ENCODE measurements at regions not wholly inside any gene's neighbourhood (a gene's known extent, or its start where the extent isn't known, plus 50 kb on each side); places are given as distances from the start of the nearest gene placed in this dataset.

- no peak for TF ChIP-seq CTCF (IDR thresholded peaks at IDR 0.05)
- Histone ChIP-seq H3K36me3 (ENCODE audit: control insufficient read depth, insufficient read depth, low read length) (no peaks in the 10 kb centered on the region), H2AFZ (no peak overlapping the region), H3K27me3 (ENCODE audit: control insufficient read depth, insufficient read depth, low read length) (no peaks in the 10 kb centered on the region), H3K79me2 (no peaks in the 10 kb centered on the region), H3K27ac (no peak overlapping the region), H3K9ac (no peak overlapping the region), H3K4me2 (ENCODE audit: low read length) (no peak overlapping the region), H3K4me3 (ENCODE audit: low read depth, low read length) (no peak overlapping the region), H3K4me1 (no peaks in the 10 kb centered on the region), H3K9me3 (ENCODE audit: control insufficient read depth, low read length) (no peaks in the 10 kb centered on the region)
Observed at GRCh38 chr1:110778821-110779220, 94.1 kb upstream of the CD53 start.

- Histone ChIP-seq H2AFZ (no peak overlapping the region), H3K27me3 (ENCODE audit: control insufficient read depth, insufficient read depth, low read length) (no peaks in the 10 kb centered on the region), H3K4me1 (no peaks in the 10 kb centered on the region), H3K79me2 (no peaks in the 10 kb centered on the region), H3K9me3 (ENCODE audit: control insufficient read depth, low read length) (no peaks in the 10 kb centered on the region), H3K4me3 (ENCODE audit: low read depth, low read length) (no peak overlapping the region), H3K36me3 (ENCODE audit: control insufficient read depth, insufficient read depth, low read length) (no peaks in the 10 kb centered on the region), H3K4me2 (ENCODE audit: low read length) (no peak overlapping the region), H3K27ac (no peak overlapping the region), H3K9ac (no peak overlapping the region)
- TF ChIP-seq CTCF (IDR thresholded peaks at IDR 0.05) = no peak
Observed at GRCh38 chr1:110777228-110777627, 95.7 kb upstream of the CD53 start.

- H3K9ac ChIP-seq = no peak overlapping the region
- no peaks in the 10 kb centered on the region for H3K79me2 ChIP-seq
- no peaks in the 10 kb centered on the region for H3K9me3 ChIP-seq (ENCODE audit: control insufficient read depth, low read length)
- H3K4me3 ChIP-seq (ENCODE audit: low read depth, low read length) = no peak overlapping the region
- no peak for TF ChIP-seq CTCF (IDR thresholded peaks at IDR 0.05)
- no peaks in the 10 kb centered on the region for H3K27me3 ChIP-seq (ENCODE audit: control insufficient read depth, insufficient read depth, low read length)
- H3K4me2 ChIP-seq (ENCODE audit: low read length) = no peak overlapping the region
- no peak overlapping the region for H2AFZ ChIP-seq
- H3K27ac ChIP-seq = no peak overlapping the region
- H3K36me3 ChIP-seq (ENCODE audit: control insufficient read depth, insufficient read depth, low read length) = no peaks in the 10 kb centered on the region
- H3K4me1 ChIP-seq = no peaks in the 10 kb centered on the region
Observed at GRCh38 chr1:110774398-110774797, 98.5 kb upstream of the CD53 start.

- no peak overlapping the region for H3K9ac ChIP-seq
- TF ChIP-seq CTCF (IDR thresholded peaks at IDR 0.05) = no peak
- H2AFZ ChIP-seq = no peak overlapping the region
- H3K9me3 ChIP-seq (ENCODE audit: control insufficient read depth, low read length) = no peaks in the 10 kb centered on the region
- H3K79me2 ChIP-seq = no peaks in the 10 kb centered on the region
- H3K4me1 ChIP-seq = no peaks in the 10 kb centered on the region
- H3K4me3 ChIP-seq (ENCODE audit: low read depth, low read length) = no peak overlapping the region
- no peak overlapping the region for H3K27ac ChIP-seq
- no peaks in the 10 kb centered on the region for H3K27me3 ChIP-seq (ENCODE audit: control insufficient read depth, insufficient read depth, low read length)
- H3K4me2 ChIP-seq (ENCODE audit: low read length) = no peak overlapping the region
- H3K36me3 ChIP-seq (ENCODE audit: control insufficient read depth, insufficient read depth, low read length) = no peaks in the 10 kb centered on the region
Observed at GRCh38 chr1:110773813-110774212, 99.1 kb upstream of the KCNA3 start.

- Histone ChIP-seq H3K9ac (no peak overlapping the region), H3K27ac (no peak overlapping the region), H3K4me3 (ENCODE audit: low read depth, low read length) (no peak overlapping the region), H3K36me3 (ENCODE audit: control insufficient read depth, insufficient read depth, low read length) (no peaks in the 10 kb centered on the region), H3K79me2 (no peaks in the 10 kb centered on the region), H3K4me2 (ENCODE audit: low read length) (no peak overlapping the region), H3K27me3 (ENCODE audit: control insufficient read depth, insufficient read depth, low read length) (no peaks in the 10 kb centered on the region), H3K4me1 (no peaks in the 10 kb centered on the region), H3K9me3 (ENCODE audit: control insufficient read depth, low read length) (no peaks in the 10 kb centered on the region), H2AFZ (no peak overlapping the region)
- no peak for TF ChIP-seq CTCF (IDR thresholded peaks at IDR 0.05)
Observed at GRCh38 chr1:110771245-110772022, 96.7 kb upstream of the KCNA3 start.
